GM12878 (cell line): ENCODE measurements at regions not wholly inside any gene's neighbourhood (a gene's known extent, or its start where the extent isn't known, plus 50 kb on each side); places are given as distances from the start of the nearest gene placed in this dataset.

Experiments
- ATAC-seq: fragments of 200-7000 bp; cut with Tn5 transposase; 3 replicates; pipeline ENCODE4 v1.9.1; 2020; ENCODE audit warnings: mild to moderate bottlenecking, moderate library complexity
- BruUV-seq: library from RNA; stranded (reverse); fragments of 400-500 nt; replicated peaks from 2 replicates; lab custom pipeline; 2021; lab: Mats Ljungman, UMichigan
- CTCF ChIA-PET: fragments of 300-600 bp; sonication (Branson Sonifier 250); formaldehyde crosslinking; extraction: SDS; loops from one replicate; lab custom pipeline; 2021; ENCODE audit warnings: inconsistent platforms; lab: Yijun Ruan, JAX
- POLR2A ChIA-PET: fragments of 350-600 bp; formaldehyde crosslinking; extraction: SDS; loops from one replicate; lab custom pipeline; 2021; ENCODE audit warnings: inconsistent platforms; lab: Charles Lee
- RAD21 ChIA-PET: fragments of 300-600 bp; sonication (Branson Sonifier 250); formaldehyde crosslinking; loops from one replicate; lab custom pipeline; 2023; ENCODE audit warnings: antibody characterized with exemption; ENCODE audit not compliant: unreplicated experiment; lab: Charles Lee
- SMC1A ChIA-PET: fragments of 300-600 bp; sonication (Branson Sonifier 250); formaldehyde crosslinking; loops from one replicate; lab custom pipeline; 2023; ENCODE audit not compliant: unreplicated experiment, uncharacterized antibody; lab: Charles Lee
- DNase-seq: peaks from one replicate; pipeline ENCODE4 v3.0.0-alpha.2; 2011; ENCODE audit warnings: low read depth, low spot score
- FAIRE-seq: peaks from 3 replicates; lab custom pipeline; 2011; peaks lifted over from hg19 to GRCh38; lab: Jason Lieb, UNC
- H2AFZ ChIP-seq: 2 replicates; pipeline ENCODE4 v1.6.0; 2011; ENCODE audit warnings: low read depth, low read length, control low read depth; ENCODE audit not compliant: control insufficient read depth
- H3K27ac ChIP-seq: 2 replicates; pipeline ENCODE4 v1.5.1; 2011; ENCODE audit warnings: control low read depth; ENCODE audit not compliant: control insufficient read depth, insufficient read depth
- H3K27me3 ChIP-seq, 2 experiments: replicated peaks in 1 of 2; 2 replicates each; pipeline versions ENCODE4 v1.6.0 to v1.6.1; 2011; ENCODE audit warnings: low read length in 1 of 2; ENCODE audit not compliant: control insufficient read depth in 2 of 2, insufficient read depth in 2 of 2
- H3K36me3 ChIP-seq, 2 experiments: 2 replicates each; pipeline ENCODE4 v1.5.1; 2011; ENCODE audit warnings: low read length in 1 of 2; ENCODE audit not compliant: control insufficient read depth in 2 of 2, insufficient read depth in 2 of 2
- H3K4me1 ChIP-seq: 2 replicates; pipeline ENCODE4 v1.6.1; 2011; ENCODE audit warnings: mild to moderate bottlenecking, low read length, moderate library complexity, mixed read lengths; ENCODE audit not compliant: control insufficient read depth, insufficient read depth
- H3K4me2 ChIP-seq: 2 replicates; pipeline ENCODE4 v1.6.0; 2011; ENCODE audit warnings: control low read depth; ENCODE audit not compliant: control insufficient read depth, insufficient read depth
- H3K4me3 ChIP-seq: fragments of 200-600 bp; sonication (generic); 2 replicates; pipeline ENCODE4 v1.5.1; 2016
- H3K79me2 ChIP-seq: 2 replicates; pipeline ENCODE4 v1.6.0; 2011; ENCODE audit warnings: low read length; ENCODE audit not compliant: control insufficient read depth, insufficient read depth
- H3K9ac ChIP-seq: 2 replicates; pipeline ENCODE4 v1.8.0; 2011; ENCODE audit warnings: low read length, control low read depth, mixed read lengths; ENCODE audit not compliant: control insufficient read depth, insufficient read depth
- H3K9me3 ChIP-seq: replicated peaks from 3 replicates; pipeline ENCODE4 v1.5.1; 2011; ENCODE audit warnings: mild to moderate bottlenecking, low read length; ENCODE audit not compliant: control insufficient read depth, insufficient read depth
- H4K20me1 ChIP-seq: 2 replicates; pipeline ENCODE4 v1.6.0; 2011; ENCODE audit not compliant: control insufficient read depth, insufficient read depth
- ASH2L ChIP-seq: fragments of 300-600, 200-600 bp; sonication (generic); IDR thresholded peaks from 2 replicates; pipeline ENCODE4 v1.6.1; 2017; ENCODE audit warnings: low read depth, mild to moderate bottlenecking, borderline replicate concordance
- KAT2A ChIP-seq: conservative IDR thresholded peaks from 2 replicates; pipeline ENCODE4 v1.6.1; 2011; ENCODE audit warnings: low read depth, low read length; ENCODE audit not compliant: control insufficient read depth
- MTA2 ChIP-seq: fragments of 450-650 bp; IDR thresholded peaks from 2 replicates; pipeline ENCODE4 v1.6.1; 2016; ENCODE audit warnings: low read depth, mild to moderate bottlenecking, moderate library complexity
- POLR2A ChIP-seq: IDR thresholded peaks from 2 replicates; pipeline ENCODE4 v1.6.1; 2011; ENCODE audit warnings: low read depth, mild to moderate bottlenecking, low read length
- SMAD5 ChIP-seq: IDR thresholded peaks from 2 replicates; pipeline ENCODE4 v1.6.1; 2016; ENCODE audit warnings: antibody characterized with exemption, low read depth
- SREBF2 ChIP-seq: IDR thresholded peaks from 2 replicates; pipeline ENCODE4 v1.6.1; 2012; ENCODE audit warnings: mild to moderate bottlenecking, low read length
- ZBTB11 ChIP-seq: fragments of 450-650 bp; formaldehyde crosslinking; IDR thresholded peaks from 2 replicates; pipeline ENCODE4 v1.5.0; 2022; ENCODE audit warnings: mild to moderate bottlenecking, missing genetic modification characterization
- WGBS: methylation state at CpG from one replicate; pipeline ENCODE4 v1.1.6; 2016; ENCODE audit warnings: low lambda C conversion rate; ENCODE audit not compliant: insufficient replicate concordance, insufficient coverage; ENCODE audit errors: missing lambda C conversion rate; 5-methylcytosine and 5-hydroxymethylcytosine counted together
- in situ Hi-C: fragments of 300-500 bp; cut with MboI; formaldehyde crosslinking; loops from 9 replicates; pipeline ENCODE4 v1.14.3; 2018; ENCODE audit warnings: mixed read lengths
- intact Hi-C: fragments of 100-400 bp; cut with micrococcal nuclease; formaldehyde crosslinking; loops from one replicate; pipeline ENCODE4 v1.14.2; 2022; ENCODE audit not compliant: unreplicated experiment

DNA sequence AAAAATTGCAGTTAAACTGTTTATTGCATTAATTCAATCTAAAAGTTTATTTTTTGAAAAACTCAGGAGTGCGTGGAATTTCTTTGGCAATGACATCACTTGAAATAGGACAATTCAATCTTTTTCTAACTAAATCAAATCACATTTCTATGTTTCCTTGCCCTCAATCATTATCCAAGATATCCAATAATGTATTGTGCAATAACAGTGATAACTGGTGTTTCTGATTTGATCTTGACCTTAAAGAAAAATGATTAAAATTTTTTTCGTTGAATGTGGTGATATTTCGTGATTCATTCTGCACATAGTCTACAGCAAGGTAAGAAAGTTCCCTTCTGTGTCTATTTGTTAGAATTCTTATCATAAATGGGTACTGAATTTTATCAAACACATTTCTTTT is 163.2 kb downstream of the SPCS3 start:
- POLR2A ChIA-PET = no interaction called here
- Histone ChIP-seq H3K4me2 (no peak overlapping the region), H3K4me3 (no peak overlapping the region), H3K9me3 (no peaks in the 10 kb centered on the region), H3K4me1 (no peaks in the 10 kb centered on the region), H3K27me3 (no peaks in the 10 kb centered on the region), H3K36me3 (no peaks in the 10 kb centered on the region), H3K9ac (no peak overlapping the region), H4K20me1 (no peaks in the 10 kb centered on the region), H3K79me2 (no peaks in the 10 kb centered on the region), H2AFZ (no peak overlapping the region), H3K27ac (no peak overlapping the region)
- 34% methylated on average over 3 of the region's 3 CpGs for WGBS
- DNase-seq = no peak
- CTCF ChIA-PET = no interaction called here
- RAD21 ChIA-PET = no interaction called here
- no peak for FAIRE-seq
- TF ChIP-seq SREBF2 (no peak), SMAD5 (no peak), ASH2L (no peak), KAT2A (no peak), MTA2 (no peak), ZBTB11 (no peak), POLR2A (no peak)
- ATAC-seq = no peak
- SMC1A ChIA-PET = no interaction called here
- in situ Hi-C loops (no loop called here), intact Hi-C loops (no loop called here)
- no TSS peak for BruUV-seq
